Breast epithelium (tissue), 4 donors: ENCODE measurements at regions not wholly inside any gene's neighbourhood (a gene's known extent, or its start where the extent isn't known, plus 50 kb on each side); places are given as distances from the start of the nearest gene placed in this dataset.

ENCODE experiments used
- DNase-seq, 2 donors: peaks; one replicate each; pipeline ENCODE4 v3.0.0-alpha.2; 2019; ENCODE audit warnings: low spot score in 2 of 2
- H3K27ac ChIP-seq, 2 donors: fragments of 200-600 bp; sonication (generic) in 1 of 2; one replicate each; pipeline ENCODE4 v1.5.1; 2016 to 2019; ENCODE audit warnings: mild to moderate bottlenecking in 1 of 2
- H3K27me3 ChIP-seq, 2 donors: fragments of 200-600 bp; sonication (generic) in 1 of 2; one replicate each; pipeline versions ENCODE4 v1.5.1 to v1.6.0; 2017 to 2019; ENCODE audit warnings: control low read depth in 1 of 2, mild to moderate bottlenecking in 1 of 2
- H3K36me3 ChIP-seq: fragments of 200-600 bp; one replicate; pipeline ENCODE4 v1.5.1; 2019
- H3K4me1 ChIP-seq, 2 donors: fragments of 200-600 bp; sonication (generic); one replicate each; pipeline ENCODE4 v1.5.1; 2016 to 2019; ENCODE audit warnings: control low read depth in 1 of 2
- H3K4me3 ChIP-seq, 3 donors: fragments of 200-600 bp; sonication (generic); 1 replicate in 2 of 3; 2 replicates in 1 of 3; pipeline ENCODE4 v1.5.1; 2016 to 2019; ENCODE audit warnings: mild to moderate bottlenecking in 3 of 3, moderate library complexity in 2 of 3
- H3K9me3 ChIP-seq, 2 donors: fragments of 200-600 bp; sonication (generic) in 1 of 2; one replicate each; pipeline ENCODE4 v1.5.1; 2016 to 2019; ENCODE audit warnings: control low read depth in 1 of 2
- POLR2A ChIP-seq: fragments of 450-650 bp; IDR thresholded peaks from one replicate; pipeline ENCODE4 v1.6.1; 2016; ENCODE audit warnings: antibody characterized with exemption, mild to moderate bottlenecking, moderate library complexity
- POLR2AphosphoS5 ChIP-seq, 3 donors: sonication (generic); formaldehyde crosslinking; IDR thresholded peaks; one replicate each; pipeline ENCODE4 v1.6.1; 2017; ENCODE audit warnings: antibody characterized with exemption in 3 of 3
- intact Hi-C: fragments of 100-400 bp; cut with DNase I; formaldehyde crosslinking; loops from one replicate; pipeline ENCODE4 v1.15.1; 2023; ENCODE audit warnings: low total_unique reads
- TF ChIP-seq, protein P1 (sequence below), 3 donors: fragments of 450-650 bp; IDR thresholded peaks; one replicate each; pipeline ENCODE4 v1.5.1; 2016 to 2017; ENCODE audit warnings: antibody characterized with exemption in 3 of 3, mild to moderate bottlenecking in 3 of 3, moderate library complexity in 3 of 3

DNA sequence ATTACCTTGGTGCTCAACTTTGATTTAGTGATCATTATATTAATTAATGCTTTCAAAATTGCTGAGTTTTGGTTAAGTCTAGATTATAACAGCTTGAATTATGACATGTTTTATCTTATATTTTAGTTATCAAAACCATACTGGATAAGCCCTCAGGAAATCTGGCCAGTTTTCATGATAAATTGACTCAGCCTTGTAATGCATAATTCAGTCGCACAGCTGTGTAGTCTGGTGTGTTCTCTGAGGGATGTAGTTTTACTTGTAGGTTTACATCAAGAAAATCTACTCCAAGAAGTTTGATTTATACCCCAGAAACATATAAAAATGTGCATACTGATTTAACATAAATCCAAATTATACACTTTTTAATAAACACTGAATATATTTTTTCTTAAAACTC, 477.5 kb downstream of the SPRY1 start:
- H3K36me3 ChIP-seq = no peaks in the 10 kb centered on the region
- no peak for DNase-seq
- no peaks in the 10 kb centered on the region for H3K27me3 ChIP-seq
- TF ChIP-seq POLR2A (no peak), POLR2AphosphoS5 (IDR thresholded peaks at IDR 0.05) (no peak)
- TF ChIP-seq, protein P1, sequence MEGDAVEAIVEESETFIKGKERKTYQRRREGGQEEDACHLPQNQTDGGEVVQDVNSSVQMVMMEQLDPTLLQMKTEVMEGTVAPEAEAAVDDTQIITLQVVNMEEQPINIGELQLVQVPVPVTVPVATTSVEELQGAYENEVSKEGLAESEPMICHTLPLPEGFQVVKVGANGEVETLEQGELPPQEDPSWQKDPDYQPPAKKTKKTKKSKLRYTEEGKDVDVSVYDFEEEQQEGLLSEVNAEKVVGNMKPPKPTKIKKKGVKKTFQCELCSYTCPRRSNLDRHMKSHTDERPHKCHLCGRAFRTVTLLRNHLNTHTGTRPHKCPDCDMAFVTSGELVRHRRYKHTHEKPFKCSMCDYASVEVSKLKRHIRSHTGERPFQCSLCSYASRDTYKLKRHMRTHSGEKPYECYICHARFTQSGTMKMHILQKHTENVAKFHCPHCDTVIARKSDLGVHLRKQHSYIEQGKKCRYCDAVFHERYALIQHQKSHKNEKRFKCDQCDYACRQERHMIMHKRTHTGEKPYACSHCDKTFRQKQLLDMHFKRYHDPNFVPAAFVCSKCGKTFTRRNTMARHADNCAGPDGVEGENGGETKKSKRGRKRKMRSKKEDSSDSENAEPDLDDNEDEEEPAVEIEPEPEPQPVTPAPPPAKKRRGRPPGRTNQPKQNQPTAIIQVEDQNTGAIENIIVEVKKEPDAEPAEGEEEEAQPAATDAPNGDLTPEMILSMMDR (IDR thresholded peaks at IDR 0.05) = no peak
- no peaks in the 10 kb centered on the region for H3K9me3 ChIP-seq
- no peaks in the 10 kb centered on the region for H3K4me1 ChIP-seq
- no peak overlapping the region for H3K27ac ChIP-seq
- intact Hi-C loops = no loop called here
- no peak overlapping the region for H3K4me3 ChIP-seq

DNA sequence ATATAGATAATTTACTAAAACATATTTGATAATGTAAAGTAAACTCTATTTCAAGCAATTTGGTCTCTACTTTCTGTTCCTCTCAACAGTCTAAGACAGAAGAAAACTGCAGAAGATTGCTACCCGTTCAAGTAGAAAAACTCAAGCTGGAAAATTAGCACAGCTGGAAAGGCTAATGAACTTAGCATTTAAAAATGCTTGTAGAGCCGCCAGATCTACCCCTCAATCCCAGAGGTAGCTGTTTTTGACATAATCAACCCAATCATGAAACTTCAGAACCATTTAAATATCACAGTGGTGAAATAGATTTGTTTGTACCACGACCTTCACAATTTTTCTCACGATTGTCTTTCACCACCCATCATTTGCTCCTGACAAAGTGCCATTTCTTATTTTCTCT, 479.5 kb downstream of the SPRY1 start:
- intact Hi-C loops = no loop called here
- H3K9me3 ChIP-seq = no peaks in the 10 kb centered on the region
- no peaks in the 10 kb centered on the region for H3K27me3 ChIP-seq
- H3K27ac ChIP-seq = peak overlapping the region in 1 of 2 donors; percentile 40
- no peak overlapping the region for H3K4me3 ChIP-seq
- H3K36me3 ChIP-seq = no peaks in the 10 kb centered on the region
- H3K4me1 ChIP-seq = no peaks in the 10 kb centered on the region
- no peak for DNase-seq
- TF ChIP-seq POLR2AphosphoS5 (IDR thresholded peaks at IDR 0.05) (no peak), POLR2A (no peak)
- TF ChIP-seq, protein P1 (IDR thresholded peaks at IDR 0.05) = no peak

DNA sequence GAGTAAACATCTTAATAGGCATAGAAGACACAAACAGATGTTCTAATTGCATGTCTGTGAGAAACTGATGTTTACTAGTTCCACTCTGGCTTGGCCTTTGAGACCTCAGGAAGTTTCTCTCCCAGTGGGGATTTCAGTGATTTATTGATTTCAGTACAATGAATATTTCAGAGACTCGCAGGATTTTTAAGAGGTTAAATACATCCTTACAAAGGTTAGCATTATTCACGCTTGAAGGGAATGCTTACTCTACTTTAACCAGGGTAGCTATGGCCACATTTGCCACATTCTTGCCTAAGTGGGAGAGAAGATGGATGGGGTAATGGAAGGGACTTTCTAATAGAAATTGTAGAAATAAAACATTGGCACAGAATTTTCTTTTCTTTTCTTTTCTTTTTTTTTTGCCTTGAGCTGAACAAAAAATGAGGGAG, 480.1 kb downstream of the SPRY1 start:
- no peak overlapping the region for H3K4me3 ChIP-seq
- no peaks in the 10 kb centered on the region for H3K4me1 ChIP-seq
- H3K27ac ChIP-seq = peak overlapping the region in 1 of 2 donors; percentile 40
- H3K9me3 ChIP-seq = no peaks in the 10 kb centered on the region
- TF ChIP-seq, protein P1 (IDR thresholded peaks at IDR 0.05) = no peak
- TF ChIP-seq POLR2A (no peak), POLR2AphosphoS5 (IDR thresholded peaks at IDR 0.05) (no peak)
- DNase-seq = no peak
- intact Hi-C loops = no loop called here
- H3K36me3 ChIP-seq = no peaks in the 10 kb centered on the region
- no peaks in the 10 kb centered on the region for H3K27me3 ChIP-seq

DNA sequence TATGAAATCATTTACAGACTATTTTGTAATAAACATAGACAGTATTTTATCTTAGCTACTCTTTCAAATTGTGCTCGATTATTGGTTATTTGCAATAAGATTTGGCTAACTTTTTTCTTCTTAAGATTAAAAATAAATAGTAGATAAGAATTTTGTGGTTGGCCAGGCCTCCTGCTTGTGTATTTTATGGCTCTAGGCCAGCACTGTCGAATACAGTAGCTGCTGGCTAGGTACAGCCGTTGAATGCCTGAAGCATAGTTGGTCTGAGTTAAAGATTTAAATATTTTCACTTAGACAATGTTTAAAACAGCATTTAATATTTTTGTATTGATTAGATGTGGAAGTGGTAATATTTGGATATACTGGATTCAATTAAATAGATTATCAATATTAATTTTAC, 481.0 kb downstream of the SPRY1 start:
- Histone ChIP-seq H3K27ac (no peak overlapping the region), H3K27me3 (no peaks in the 10 kb centered on the region), H3K4me3 (no peak overlapping the region), H3K4me1 (no peaks in the 10 kb centered on the region), H3K36me3 (no peaks in the 10 kb centered on the region), H3K9me3 (no peaks in the 10 kb centered on the region)
- intact Hi-C loops = no loop called here
- TF ChIP-seq POLR2A = no peak
- DNase-seq = no peak

DNA sequence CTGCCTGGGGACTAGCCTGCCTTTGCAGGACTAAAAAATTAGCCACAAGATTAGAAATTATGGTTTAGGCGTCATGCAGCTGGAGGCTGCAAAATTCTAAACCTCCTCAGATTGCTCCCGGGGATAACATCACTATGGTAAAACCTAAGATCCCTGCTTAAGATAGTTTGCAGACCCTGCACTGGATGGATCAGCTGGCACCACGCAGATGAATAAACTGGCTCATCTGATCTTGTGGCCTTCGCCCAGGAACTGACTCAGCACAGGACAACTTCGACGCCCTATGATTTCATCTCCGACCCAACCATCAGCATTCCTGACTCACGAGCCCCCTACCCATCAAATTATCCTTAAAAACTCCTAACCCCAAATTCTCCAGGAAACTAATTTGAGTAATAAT, 482.4 kb downstream of the SPRY1 start:
- Histone ChIP-seq H3K4me1 (no peaks in the 10 kb centered on the region), H3K27ac (no peak overlapping the region), H3K36me3 (no peaks in the 10 kb centered on the region), H3K4me3 (no peak overlapping the region), H3K27me3 (no peaks in the 10 kb centered on the region), H3K9me3 (no peaks in the 10 kb centered on the region)
- intact Hi-C loops = no loop called here
- TF ChIP-seq, protein P1 (IDR thresholded peaks at IDR 0.05) = no peak
- TF ChIP-seq POLR2A (no peak), POLR2AphosphoS5 (IDR thresholded peaks at IDR 0.05) (no peak)
- DNase-seq = no peak

DNA sequence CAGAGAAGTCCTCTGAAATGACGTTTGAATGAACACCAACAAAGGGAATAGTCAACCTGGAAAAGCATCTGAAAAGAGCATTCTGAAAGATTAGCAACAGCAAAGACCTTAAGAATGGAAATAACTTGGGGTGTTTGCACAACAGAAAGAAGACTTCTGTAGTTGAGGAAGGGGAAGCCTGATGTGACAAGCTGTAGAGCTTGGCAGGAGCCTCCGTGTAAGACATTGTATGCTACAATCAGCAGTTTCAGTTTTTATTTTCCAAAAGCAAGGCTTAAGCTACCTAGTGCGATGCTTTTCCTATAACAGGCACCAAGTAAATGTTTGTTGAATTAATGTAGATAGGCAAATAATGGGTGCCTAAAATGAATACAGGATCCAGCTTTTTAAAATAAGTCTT, 484.0 kb downstream of the SPRY1 start:
- TF ChIP-seq, protein P1 (IDR thresholded peaks at IDR 0.05) = no peak
- TF ChIP-seq POLR2AphosphoS5 (IDR thresholded peaks at IDR 0.05) (no peak), POLR2A (no peak)
- intact Hi-C loops = no loop called here
- H3K9me3 ChIP-seq = no peaks in the 10 kb centered on the region
- no peak overlapping the region for H3K4me3 ChIP-seq
- H3K27ac ChIP-seq = no peak overlapping the region
- H3K4me1 ChIP-seq = no peaks in the 10 kb centered on the region
- no peaks in the 10 kb centered on the region for H3K36me3 ChIP-seq
- DNase-seq = no peak
- no peaks in the 10 kb centered on the region for H3K27me3 ChIP-seq
